Gastroesophageal sphincter (tissue), 4 donors: ENCODE measurements at regions not wholly inside any gene's neighbourhood (a gene's known extent, or its start where the extent isn't known, plus 50 kb on each side); places are given as distances from the start of the nearest gene placed in this dataset.

ENCODE experiments used
- ATAC-seq: fragments of 150-250 bp; one replicate; pipeline ENCODE4 v1.9.1; 2016; ENCODE audit warnings: mild to moderate bottlenecking, moderate library complexity
- H3K27ac ChIP-seq, 4 donors: fragments of 200-600 bp; sonication (generic) in 3 of 4; 1 replicate in 3 of 4; 2 replicates in 1 of 4; pipeline ENCODE4 v1.5.1; 2016 to 2019
- H3K27me3 ChIP-seq: fragments of 200-600 bp; sonication (generic); one replicate; pipeline ENCODE4 v1.5.1; 2019
- H3K36me3 ChIP-seq, 2 donors: fragments of 200-600 bp; sonication (generic); one replicate each; pipeline ENCODE4 v1.5.1; 2019; ENCODE audit warnings: control low read depth in 1 of 2
- H3K4me1 ChIP-seq, 3 donors: fragments of 200-600 bp; sonication (generic); 1 replicate in 2 of 3; 2 replicates in 1 of 3; pipeline ENCODE4 v1.5.1; 2016 to 2019; ENCODE audit warnings: control low read depth in 2 of 3
- H3K4me3 ChIP-seq, 2 donors: fragments of 200-600 bp; sonication (generic); one replicate each; pipeline ENCODE4 v1.5.1; 2019; ENCODE audit warnings: mild to moderate bottlenecking in 1 of 2, moderate library complexity in 1 of 2
- H3K9me3 ChIP-seq, 3 donors: fragments of 200-600 bp; sonication (generic); one replicate each; pipeline ENCODE4 v1.5.1; 2017 to 2019; ENCODE audit warnings: control low read depth in 2 of 3
- CTCF ChIP-seq, 4 experiments: fragments of 200-600 bp in 2 of 4; fragments of 450-650 bp in 2 of 4; sonication (generic) in 1 of 4; IDR thresholded peaks; one replicate each; pipeline ENCODE4 v1.5.1; 2017 to 2019; ENCODE audit warnings: antibody characterized with exemption in 4 of 4, mild to moderate bottlenecking in 2 of 4, moderate library complexity in 2 of 4
- EP300 ChIP-seq: sonication (generic); formaldehyde crosslinking; IDR thresholded peaks from one replicate; pipeline ENCODE4 v1.6.1; 2017; ENCODE audit warnings: antibody characterized with exemption, mild to moderate bottlenecking
- POLR2A ChIP-seq, 2 donors: fragments of 450-650 bp; IDR thresholded peaks; one replicate each; pipeline ENCODE4 v1.6.1; 2017; ENCODE audit warnings: antibody characterized with exemption in 2 of 2, mild to moderate bottlenecking in 2 of 2, moderate library complexity in 1 of 2
- POLR2AphosphoS5 ChIP-seq: sonication (generic); formaldehyde crosslinking; IDR thresholded peaks from one replicate; pipeline ENCODE4 v1.6.1; 2017; ENCODE audit warnings: antibody characterized with exemption
- WGBS, 2 donors: methylation state at CpG; one replicate each; pipeline ENCODE4 v1.1.5; 2018; ENCODE audit warnings: low coverage in 1 of 2; 5-methylcytosine and 5-hydroxymethylcytosine counted together

GRCh38 chr11:80343436-80343835 is 902.6 kb upstream of the TENM4 start:
- Histone ChIP-seq H3K4me3 (no peak overlapping the region), H3K27ac (no peak overlapping the region), H3K36me3 (no peaks in the 10 kb centered on the region), H3K27me3 (no peaks in the 10 kb centered on the region), H3K4me1 (no peaks in the 10 kb centered on the region), H3K9me3 (no peaks in the 10 kb centered on the region)
- TF ChIP-seq POLR2A (IDR thresholded peaks at IDR 0.05) (no peak), POLR2AphosphoS5 (no peak), CTCF (IDR thresholded peaks at IDR 0.05) (no peak), EP300 (no peak)
- ATAC-seq: no peak

GRCh38 chr11:80338231-80338630 is 897.4 kb upstream of the TENM4 start:
- TF ChIP-seq EP300 (no peak), CTCF (IDR thresholded peaks at IDR 0.05) (no peak), POLR2AphosphoS5 (no peak), POLR2A (IDR thresholded peaks at IDR 0.05) (no peak)
- H3K27ac ChIP-seq: no peak overlapping the region
- H3K4me1 ChIP-seq: no peaks in the 10 kb centered on the region
- no peak overlapping the region for H3K4me3 ChIP-seq
- 27 to 100% methylated on average over 2 of the region's 2 CpGs for WGBS, 2 donors
- ATAC-seq: no peak
- H3K36me3 ChIP-seq: no peaks in the 10 kb centered on the region
- no peaks in the 10 kb centered on the region for H3K27me3 ChIP-seq
- H3K9me3 ChIP-seq: no peaks in the 10 kb centered on the region

- no peaks in the 10 kb centered on the region for H3K4me1 ChIP-seq
- no peak for ATAC-seq
- TF ChIP-seq EP300 (no peak), CTCF (IDR thresholded peaks at IDR 0.05) (no peak), POLR2AphosphoS5 (no peak), POLR2A (IDR thresholded peaks at IDR 0.05) (no peak)
Measured at GRCh38 chr11:80331694-80332093, 890.9 kb upstream of the TENM4 start.

GRCh38 chr11:80330264-80330663 is 889.4 kb upstream of the TENM4 start:
- WGBS, 2 donors: 83% methylated on average over 1 of the region's 3 CpGs; no CpG with 5 or more reads in 1 of the 2 donors
- Histone ChIP-seq H3K36me3 (no peaks in the 10 kb centered on the region), H3K4me3 (no peak overlapping the region), H3K9me3 (no peaks in the 10 kb centered on the region), H3K4me1 (no peaks in the 10 kb centered on the region), H3K27ac (no peak overlapping the region), H3K27me3 (no peaks in the 10 kb centered on the region)
- no peak for ATAC-seq
- TF ChIP-seq POLR2A (IDR thresholded peaks at IDR 0.05) (no peak), POLR2AphosphoS5 (no peak), EP300 (no peak), CTCF (IDR thresholded peaks at IDR 0.05) (no peak)

More at GRCh38 chr11:80331694-80332093, 890.9 kb upstream of the TENM4 start:
- Histone ChIP-seq H3K27me3 (no peaks in the 10 kb centered on the region), H3K36me3 (no peaks in the 10 kb centered on the region), H3K9me3 (no peaks in the 10 kb centered on the region), H3K27ac (no peak overlapping the region), H3K4me3 (no peak overlapping the region)

- H3K27me3 ChIP-seq: no peaks in the 10 kb centered on the region
- no peak overlapping the region for H3K27ac ChIP-seq
- no peaks in the 10 kb centered on the region for H3K36me3 ChIP-seq
- no peaks in the 10 kb centered on the region for H3K4me1 ChIP-seq
- no peak overlapping the region for H3K4me3 ChIP-seq
- 93 to 100% methylated on average over 1 of the region's 1 CpG for WGBS, 2 donors
- ATAC-seq: no peak
- no peak for TF ChIP-seq POLR2AphosphoS5
- no peaks in the 10 kb centered on the region for H3K9me3 ChIP-seq
Measured at GRCh38 chr11:80328774-80329173, 887.9 kb upstream of the TENM4 start.
